Prostate gland (tissue), 2 donors: ENCODE measurements at regions not wholly inside any gene's neighbourhood (a gene's known extent, or its start where the extent isn't known, plus 50 kb on each side); places are given as distances from the start of the nearest gene placed in this dataset.

Source experiments
- DNase-seq: peaks from one replicate; pipeline ENCODE4 v3.0.0-alpha.2; 2019; ENCODE audit warnings: low spot score
- H3K27ac ChIP-seq, 2 donors: fragments of 200-600 bp; sonication (generic); 2 replicates each; pipeline ENCODE4 v1.5.1; 2017 to 2019
- H3K27me3 ChIP-seq: fragments of 200-600 bp; sonication (generic); replicated peaks from 2 replicates; pipeline ENCODE4 v1.5.1; 2019; ENCODE audit not compliant: insufficient read depth
- H3K36me3 ChIP-seq, 2 donors: fragments of 200-600 bp; sonication (generic); 1 replicate in 1 of 2; 2 replicates in 1 of 2; pipeline versions ENCODE4 v1.5.1 to v1.8.1; 2017 to 2019
- H3K4me1 ChIP-seq: fragments of 200-600 bp; sonication (generic); replicated peaks from 2 replicates; pipeline ENCODE4 v1.5.1; 2019
- H3K4me3 ChIP-seq, 2 donors: fragments of 200-600 bp; sonication (generic); 2 replicates each; pipeline ENCODE4 v1.5.1; 2017 to 2019
- H3K9me3 ChIP-seq: fragments of 200-600 bp; sonication (generic); 2 replicates; pipeline ENCODE4 v1.5.1; 2017
- CTCF ChIP-seq, 4 experiments: fragments of 200-600 bp in 2 of 4; fragments of 450-650 bp in 2 of 4; sonication (generic) in 2 of 4; IDR thresholded peaks; 1 replicate in 3 of 4; 2 replicates in 1 of 4; pipeline ENCODE4 v1.5.1; 2016 to 2019; ENCODE audit warnings: antibody characterized with exemption in 4 of 4, mild to moderate bottlenecking in 2 of 4, moderate library complexity in 2 of 4
- POLR2A ChIP-seq: fragments of 450-650 bp; IDR thresholded peaks from one replicate; pipeline ENCODE4 v1.6.1; 2016; ENCODE audit warnings: antibody characterized with exemption, mild to moderate bottlenecking
- POLR2AphosphoS5 ChIP-seq: sonication (generic); formaldehyde crosslinking; IDR thresholded peaks from one replicate; pipeline ENCODE4 v1.6.1; 2017; ENCODE audit warnings: antibody characterized with exemption
- WGBS: methylation state at CpG from one replicate; pipeline ENCODE4 v1.1.5; 2018; 5-methylcytosine and 5-hydroxymethylcytosine counted together
- intact Hi-C: fragments of 100-400 bp; cut with DNase I; formaldehyde crosslinking; loops from one replicate; pipeline ENCODE4 v1.14.2; 2022

- Histone ChIP-seq H3K36me3 (no peaks in the 10 kb centered on the region), H3K27ac (no peak overlapping the region), H3K4me1 (no peaks in the 10 kb centered on the region), H3K9me3 (no peaks in the 10 kb centered on the region), H3K4me3 (no peak overlapping the region), H3K27me3 (no peaks in the 10 kb centered on the region)
- intact Hi-C loops, result no loop called here
- DNase-seq, result no peak
- WGBS, result 93% methylated on average over 1 of the region's 1 CpG
- TF ChIP-seq CTCF (IDR thresholded peaks at IDR 0.05), result no peak
- no peak for TF ChIP-seq POLR2A
- no peak for TF ChIP-seq POLR2AphosphoS5
These were observed 146.1 kb downstream of the SLC16A9 start for GRCh38 chr10:59563531-59563930.

GRCh38 chr10:59562126-59562525, 147.5 kb downstream of the SLC16A9 start:
- no peak overlapping the region for H3K27ac ChIP-seq
- 71% methylated on average over 3 of the region's 3 CpGs for WGBS
- no peak for TF ChIP-seq CTCF (IDR thresholded peaks at IDR 0.05)
- no peak for TF ChIP-seq POLR2AphosphoS5
- TF ChIP-seq POLR2A, result no peak
- no peaks in the 10 kb centered on the region for H3K27me3 ChIP-seq
- H3K4me3 ChIP-seq, result no peak overlapping the region
- H3K4me1 ChIP-seq, result no peaks in the 10 kb centered on the region
- H3K9me3 ChIP-seq, result no peaks in the 10 kb centered on the region
- intact Hi-C loops, result no loop called here
- DNase-seq, result no peak
- H3K36me3 ChIP-seq, result no peaks in the 10 kb centered on the region

GRCh38 chr10:59561477-59562121, 148.1 kb downstream of the SLC16A9 start:
- intact Hi-C loops, result no loop called here
- H3K9me3 ChIP-seq, result no peaks in the 10 kb centered on the region
- no peaks in the 10 kb centered on the region for H3K36me3 ChIP-seq
- no peak overlapping the region for H3K27ac ChIP-seq
- no peaks in the 10 kb centered on the region for H3K4me1 ChIP-seq
- no peaks in the 10 kb centered on the region for H3K27me3 ChIP-seq
- no peak overlapping the region for H3K4me3 ChIP-seq
- DNase-seq, result no peak
- TF ChIP-seq CTCF (IDR thresholded peaks at IDR 0.05) (no peak), POLR2A (no peak), POLR2AphosphoS5 (no peak)
- WGBS, result 73% methylated on average over 3 of the region's 3 CpGs

GRCh38 chr10:59560990-59561389, 148.7 kb downstream of the SLC16A9 start:
- intact Hi-C loops, result no loop called here
- no peak overlapping the region for H3K27ac ChIP-seq
- H3K36me3 ChIP-seq, result no peaks in the 10 kb centered on the region
- no peak for DNase-seq
- no peak overlapping the region for H3K4me3 ChIP-seq
- H3K9me3 ChIP-seq, result no peaks in the 10 kb centered on the region
- H3K27me3 ChIP-seq, result no peaks in the 10 kb centered on the region
- no peaks in the 10 kb centered on the region for H3K4me1 ChIP-seq
- 83% methylated on average over 2 of the region's 2 CpGs for WGBS
- TF ChIP-seq POLR2A, result no peak
- no peak for TF ChIP-seq CTCF (IDR thresholded peaks at IDR 0.05)
- TF ChIP-seq POLR2AphosphoS5, result no peak

GRCh38 chr10:59560161-59560560, 149.5 kb downstream of the SLC16A9 start:
- TF ChIP-seq POLR2A (no peak), POLR2AphosphoS5 (no peak), CTCF (IDR thresholded peaks at IDR 0.05) (no peak)
- Histone ChIP-seq H3K9me3 (no peaks in the 10 kb centered on the region), H3K27me3 (no peaks in the 10 kb centered on the region), H3K4me1 (no peaks in the 10 kb centered on the region), H3K36me3 (no peaks in the 10 kb centered on the region), H3K4me3 (no peak overlapping the region), H3K27ac (no peak overlapping the region)
- 81% methylated on average over 2 of the region's 2 CpGs for WGBS
- intact Hi-C loops, result no loop called here
- DNase-seq, result no peak
